ENCODE measurements at regions not wholly inside any gene's neighbourhood (a gene's known extent, or its start where the extent isn't known, plus 50 kb on each side); places are given as distances from the start of the nearest gene placed in this dataset.

- TF ChIP-seq EZH2 (IDR thresholded peaks at IDR 0.05; ENCODE audit: low read length) (no peak), CTCF (optimal IDR thresholded peaks at IDR 0.05 in 1 of 3, IDR thresholded peaks at IDR 0.05 in 1 of 3, conservative IDR thresholded peaks at IDR 0.05 in 1 of 3; ENCODE audit: extremely low read depth in 1 of 3, insufficient read depth in 2 of 3, low read length in 3 of 3) (no peak)
Observed at GRCh38 chr6:150547502-150548222, 52.0 kb upstream of the PLEKHG1 start.

Data from keratinocyte (primary cell).